ENCODE measurements at regions not wholly inside any gene's neighbourhood (a gene's known extent, or its start where the extent isn't known, plus 50 kb on each side); places are given as distances from the start of the nearest gene placed in this dataset.

GRCh38 chr5:123827811-123828210 is 315.8 kb downstream of the CSNK1G3 start:
- TF ChIP-seq, protein P1, sequence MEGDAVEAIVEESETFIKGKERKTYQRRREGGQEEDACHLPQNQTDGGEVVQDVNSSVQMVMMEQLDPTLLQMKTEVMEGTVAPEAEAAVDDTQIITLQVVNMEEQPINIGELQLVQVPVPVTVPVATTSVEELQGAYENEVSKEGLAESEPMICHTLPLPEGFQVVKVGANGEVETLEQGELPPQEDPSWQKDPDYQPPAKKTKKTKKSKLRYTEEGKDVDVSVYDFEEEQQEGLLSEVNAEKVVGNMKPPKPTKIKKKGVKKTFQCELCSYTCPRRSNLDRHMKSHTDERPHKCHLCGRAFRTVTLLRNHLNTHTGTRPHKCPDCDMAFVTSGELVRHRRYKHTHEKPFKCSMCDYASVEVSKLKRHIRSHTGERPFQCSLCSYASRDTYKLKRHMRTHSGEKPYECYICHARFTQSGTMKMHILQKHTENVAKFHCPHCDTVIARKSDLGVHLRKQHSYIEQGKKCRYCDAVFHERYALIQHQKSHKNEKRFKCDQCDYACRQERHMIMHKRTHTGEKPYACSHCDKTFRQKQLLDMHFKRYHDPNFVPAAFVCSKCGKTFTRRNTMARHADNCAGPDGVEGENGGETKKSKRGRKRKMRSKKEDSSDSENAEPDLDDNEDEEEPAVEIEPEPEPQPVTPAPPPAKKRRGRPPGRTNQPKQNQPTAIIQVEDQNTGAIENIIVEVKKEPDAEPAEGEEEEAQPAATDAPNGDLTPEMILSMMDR (conservative IDR thresholded peaks at IDR 0.05) = no peak
- TF ChIP-seq ZFX (IDR thresholded peaks at IDR 0.05) = no peak
